GM13977 (cell line): ENCODE measurements at regions not wholly inside any gene's neighbourhood (a gene's known extent, or its start where the extent isn't known, plus 50 kb on each side); places are given as distances from the start of the nearest gene placed in this dataset.

ENCODE experiments used
- DNase-seq: peaks from one replicate; pipeline ENCODE4 v3.0.0; 2012; ENCODE audit warnings: low spot score
- CTCF ChIP-seq: IDR thresholded peaks from 2 replicates; pipeline ENCODE4 v1.5.1; 2012; ENCODE audit warnings: mild to moderate bottlenecking, control low read depth; ENCODE audit not compliant: insufficient read depth; ENCODE audit errors: extremely low read depth, missing control alignments
- in situ Hi-C: fragments of 300-500 bp; cut with MboI; formaldehyde crosslinking; loops from one replicate; pipeline ENCODE4 v1.12.0; 2022; ENCODE audit warnings: low sequenced_read_pairs, low pct_unique_long_range_greater_than_20kb, mixed read lengths, inconsistent platforms; ENCODE audit not compliant: unreplicated experiment

- no peak for DNase-seq
- no peak for TF ChIP-seq CTCF
- in situ Hi-C loops: no loop called here
Observed at GRCh38 chr20:56765172-56766073, 136.3 kb downstream of the TFAP2C start.

- in situ Hi-C loops: no loop called here
- no peak for DNase-seq
- no peak for TF ChIP-seq CTCF
Observed at GRCh38 chr20:56766528-56766927, 137.4 kb downstream of the TFAP2C start.

GRCh38 chr20:56769921-56770600, 141.0 kb downstream of the TFAP2C start:
- DNase-seq: no peak
- TF ChIP-seq CTCF: no peak
- in situ Hi-C loops: no loop called here

- in situ Hi-C loops: no loop called here
- DNase-seq: no peak
- no peak for TF ChIP-seq CTCF
Observed at GRCh38 chr20:56773749-56774148, 144.6 kb downstream of the TFAP2C start.

- TF ChIP-seq CTCF: no peak
- in situ Hi-C loops: no loop called here
- DNase-seq: no peak
Observed at GRCh38 chr20:56774873-56775272, 145.8 kb downstream of the TFAP2C start.

- DNase-seq: no peak
- TF ChIP-seq CTCF: no peak
- in situ Hi-C loops: no loop called here
Observed at GRCh38 chr20:56776345-56776744, 147.2 kb downstream of the TFAP2C start.
